ENCODE measurements at regions not wholly inside any gene's neighbourhood (a gene's known extent, or its start where the extent isn't known, plus 50 kb on each side); places are given as distances from the start of the nearest gene placed in this dataset.
A peak's percentile ranks its signal among the peaks of the same experiment; 100 is the strongest.

GRCh38 chr20:3354247-3354646 is 53.2 kb downstream of the DNAAF9 start:
- Mint-ChIP-seq H3K27me3 (no peaks in the 10 kb centered on the region), H3K4me3 (no peak overlapping the region), H3K9me3 (no peaks in the 10 kb centered on the region), H3K4me1 (no peaks in the 10 kb centered on the region), H3K27ac (no peak overlapping the region)
- ATAC-seq (no peak), DNase-seq (no peak)

GRCh38 chr20:3353646-3354045 is 53.8 kb downstream of the DNAAF9 start:
- no peak for ATAC-seq
- Mint-ChIP-seq H3K4me3 (no peak overlapping the region), H3K27ac (no peak overlapping the region), H3K9me3 (no peaks in the 10 kb centered on the region), H3K4me1 (no peaks in the 10 kb centered on the region), H3K27me3 (no peaks in the 10 kb centered on the region)
- no peak for DNase-seq

- ATAC-seq = no peak
- Mint-ChIP-seq H3K27ac (no peak overlapping the region), H3K4me3 (no peak overlapping the region), H3K4me1 (no peaks in the 10 kb centered on the region), H3K9me3 (no peaks in the 10 kb centered on the region), H3K27me3 (no peaks in the 10 kb centered on the region)
- DNase-seq = no peak
Measured at GRCh38 chr20:3352202-3352601, 55.3 kb downstream of the DNAAF9 start.

GRCh38 chr20:3350422-3350821 is 57.0 kb downstream of the DNAAF9 start:
- ATAC-seq (no peak), DNase-seq (no peak)
- no peaks in the 10 kb centered on the region for H3K4me1 Mint-ChIP-seq
- H3K27ac Mint-ChIP-seq = no peak overlapping the region
- no peaks in the 10 kb centered on the region for H3K27me3 Mint-ChIP-seq
- H3K9me3 Mint-ChIP-seq = no peaks in the 10 kb centered on the region
- no peak overlapping the region for H3K4me3 Mint-ChIP-seq

DNA sequence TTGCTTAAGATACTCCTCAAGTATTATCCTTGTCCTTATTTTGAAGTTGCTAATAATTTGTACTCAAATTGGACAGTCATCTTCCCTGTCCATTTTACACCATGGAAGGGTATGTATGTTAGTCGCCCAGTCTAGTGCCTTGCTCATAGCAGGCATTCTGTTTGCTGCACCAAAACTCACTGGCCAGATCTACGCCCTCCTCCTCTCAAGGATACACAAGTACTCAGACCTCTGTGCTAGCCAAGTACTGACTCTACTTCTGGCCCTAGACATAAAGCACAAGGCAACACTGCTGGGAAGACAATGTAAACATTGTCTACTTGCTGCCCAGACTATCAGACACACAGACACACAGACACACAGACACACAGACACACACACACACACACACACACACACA is 57.7 kb downstream of the DNAAF9 start:
- DNase-seq (no peak), ATAC-seq (no peak)
- Mint-ChIP-seq H3K4me1 (no peaks in the 10 kb centered on the region), H3K9me3 (no peaks in the 10 kb centered on the region), H3K27me3 (no peaks in the 10 kb centered on the region), H3K27ac (no peak overlapping the region), H3K4me3 (no peak overlapping the region)

GRCh38 chr20:3342766-3343165 is 64.7 kb downstream of the DNAAF9 start:
- H3K27ac Mint-ChIP-seq = no peak overlapping the region
- DNase-seq = no peak

DNA sequence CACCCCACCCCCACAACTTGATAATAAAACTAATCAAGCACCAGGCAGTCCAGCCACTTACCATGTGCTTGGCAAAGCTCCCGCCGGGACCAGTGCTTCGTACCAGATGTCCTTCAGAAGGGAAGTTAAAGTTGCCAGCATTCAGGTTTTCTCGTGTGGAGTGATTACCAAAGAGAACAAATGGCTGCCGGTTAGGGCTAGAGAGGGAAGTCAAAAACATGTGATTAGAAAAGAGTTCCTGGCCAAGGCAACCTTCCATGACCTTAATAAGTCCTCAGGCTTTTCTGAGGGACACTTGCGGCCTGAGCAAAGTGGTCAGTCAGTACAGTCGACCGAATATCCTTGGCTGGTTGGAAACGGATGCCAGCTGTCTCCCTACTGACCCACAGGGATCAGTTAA is 67.0 kb downstream of the DNAAF9 start:
- Mint-ChIP-seq H3K4me3 (no peak overlapping the region), H3K4me1 (no peaks in the 10 kb centered on the region), H3K9me3 (no peaks in the 10 kb centered on the region), H3K27ac (no peak overlapping the region), H3K27me3 (no peaks in the 10 kb centered on the region)
- ATAC-seq = no peak
- no peak for DNase-seq

More at GRCh38 chr20:3342766-3343165, 64.7 kb downstream of the DNAAF9 start:
- Mint-ChIP-seq H3K4me3 (no peak overlapping the region), H3K4me1 (no peaks in the 10 kb centered on the region), H3K27me3 (no peaks in the 10 kb centered on the region), H3K9me3 (no peaks in the 10 kb centered on the region)
- no peak for ATAC-seq

- H3K9me3 Mint-ChIP-seq = no peaks in the 10 kb centered on the region
- H3K27ac Mint-ChIP-seq = no peak overlapping the region
- no peak overlapping the region for H3K4me3 Mint-ChIP-seq
- no peaks in the 10 kb centered on the region for H3K27me3 Mint-ChIP-seq
- H3K4me1 Mint-ChIP-seq = no peaks in the 10 kb centered on the region
- no peak for DNase-seq
- no peak for ATAC-seq
Measured at GRCh38 chr20:3339571-3339970, 67.9 kb downstream of the DNAAF9 start.

DNA sequence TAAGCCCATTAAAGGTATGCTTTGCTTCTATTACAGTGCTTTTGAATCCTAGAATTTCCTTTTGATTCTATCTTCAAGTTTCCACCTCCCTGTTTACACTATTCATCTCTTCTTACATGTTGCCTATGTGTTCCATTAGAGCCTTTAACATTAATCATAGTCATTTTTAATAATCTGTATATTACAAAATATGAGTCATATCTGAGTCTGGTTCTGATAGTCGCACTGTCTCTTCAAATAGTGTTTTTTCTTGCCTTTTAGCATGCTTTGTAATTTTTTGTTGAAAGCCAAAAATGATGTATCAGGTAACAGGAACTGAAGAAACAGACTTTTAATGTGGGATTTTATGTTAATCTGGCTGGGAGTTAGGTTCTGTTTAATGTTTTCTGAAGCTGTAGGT is 68.4 kb downstream of the DNAAF9 start:
- H3K4me1 Mint-ChIP-seq = no peaks in the 10 kb centered on the region
- ATAC-seq = no peak

GRCh38 chr20:3334156-3334943 is 73.1 kb downstream of the DNAAF9 start:
- no peak for DNase-seq
- no peaks in the 10 kb centered on the region for H3K9me3 Mint-ChIP-seq
- no peak overlapping the region for H3K4me3 Mint-ChIP-seq
- no peak for ATAC-seq
- no peaks in the 10 kb centered on the region for H3K27me3 Mint-ChIP-seq
- H3K27ac Mint-ChIP-seq = no peak overlapping the region
- no peaks in the 10 kb centered on the region for H3K4me1 Mint-ChIP-seq

More for the DNA sequence above, 68.4 kb downstream of the DNAAF9 start:
- no peaks in the 10 kb centered on the region for H3K9me3 Mint-ChIP-seq
- no peaks in the 10 kb centered on the region for H3K27me3 Mint-ChIP-seq
- H3K27ac Mint-ChIP-seq = no peak overlapping the region
- DNase-seq = no peak
- no peak overlapping the region for H3K4me3 Mint-ChIP-seq

GRCh38 chr20:3330046-3330741 is 77.3 kb downstream of the DNAAF9 start:
- Mint-ChIP-seq H3K4me3 (no peak overlapping the region), H3K27me3 (no peaks in the 10 kb centered on the region), H3K9me3 (no peaks in the 10 kb centered on the region), H3K27ac (peak overlapping the region in 1 of 2 donors; percentile 73), H3K4me1 (peaks cover 17% of the 10 kb centered on the region)
- no peak for DNase-seq
- no peak for ATAC-seq

DNA sequence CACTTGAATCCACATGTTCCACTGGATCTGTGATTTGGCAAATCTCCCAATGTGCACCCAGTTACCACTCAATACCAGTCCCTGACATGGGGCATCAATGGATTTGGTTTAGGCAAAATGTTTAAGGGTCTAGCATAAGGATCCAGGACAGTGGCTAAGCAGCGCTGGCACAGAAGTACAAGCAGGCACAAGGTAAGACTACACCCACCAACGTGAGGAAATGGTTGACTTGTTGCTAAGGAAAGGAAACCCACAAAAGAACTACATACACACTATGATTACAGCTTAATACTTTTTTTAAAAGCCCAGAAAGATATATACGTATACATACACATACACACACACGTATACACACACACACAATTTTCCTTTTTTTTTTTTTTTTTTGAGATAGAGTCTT is 79.0 kb downstream of the DNAAF9 start:
- Mint-ChIP-seq H3K27me3 (no peaks in the 10 kb centered on the region), H3K9me3 (no peaks in the 10 kb centered on the region), H3K4me1 (peaks cover 20% of the 10 kb centered on the region), H3K27ac (peak overlapping the region in 1 of 2 donors; percentile 19), H3K4me3 (no peak overlapping the region)
- no peak for DNase-seq
- no peak for ATAC-seq

DNA sequence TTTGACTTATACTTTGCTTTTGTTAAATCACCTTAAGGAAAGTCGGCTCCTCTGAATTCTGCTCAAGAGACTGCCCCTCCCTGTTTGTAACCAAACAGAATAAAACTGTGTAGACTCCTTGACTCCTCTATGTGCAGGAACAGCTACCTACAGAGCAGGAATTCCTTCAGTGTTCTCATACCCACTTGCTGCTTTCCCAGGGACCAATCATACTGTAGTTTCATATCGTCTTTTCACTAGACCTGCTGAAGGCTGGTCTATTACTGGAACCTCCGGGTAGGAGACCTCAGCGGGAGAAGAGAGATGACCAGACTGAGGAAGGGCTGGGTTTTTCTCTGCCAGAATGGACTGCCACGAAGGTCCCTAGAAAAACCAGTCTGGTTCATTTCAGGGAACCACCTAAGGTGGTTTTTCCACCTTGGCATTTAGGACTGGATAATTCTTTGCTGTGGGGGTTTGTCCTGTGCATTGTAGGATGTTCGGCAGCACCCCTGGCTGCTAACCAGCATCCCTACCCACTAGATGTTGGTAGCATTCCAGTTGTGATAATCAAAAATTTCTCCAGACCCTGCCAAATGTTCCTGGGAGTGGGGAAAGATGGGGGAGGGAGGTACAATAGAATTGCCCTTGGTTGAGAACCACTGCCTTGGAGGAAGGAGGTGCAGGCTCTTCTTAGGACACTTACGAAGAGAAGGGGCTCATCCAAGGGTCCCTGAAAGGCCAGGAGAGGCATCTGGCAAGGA is 80.5 kb downstream of the DNAAF9 start:
- Mint-ChIP-seq H3K27ac (peak overlapping the region in 1 of 2 donors; percentile 88), H3K27me3 (no peaks in the 10 kb centered on the region), H3K4me1 (peaks cover 23% of the 10 kb centered on the region), H3K4me3 (no peak overlapping the region), H3K9me3 (no peaks in the 10 kb centered on the region)
- ATAC-seq (no peak), DNase-seq (no peak)

GRCh38 chr20:3325864-3326263 is 81.6 kb downstream of the DNAAF9 start:
- Mint-ChIP-seq H3K27me3 (no peaks in the 10 kb centered on the region), H3K27ac (peak overlapping the region; percentile 44 to 54), H3K9me3 (no peaks in the 10 kb centered on the region), H3K4me1 (peaks cover 23% of the 10 kb centered on the region), H3K4me3 (no peak overlapping the region)
- ATAC-seq (no peak), DNase-seq (no peak)

- ATAC-seq (no peak), DNase-seq (peak in 1 of 2 donors; percentile 13)
Measured at GRCh38 chr20:3323398-3323797, 84.1 kb downstream of the DNAAF9 start.

More at GRCh38 chr20:3323398-3323797, 84.1 kb downstream of the DNAAF9 start:
- no peak overlapping the region for H3K4me3 Mint-ChIP-seq
- H3K27ac Mint-ChIP-seq = no peak overlapping the region
- no peaks in the 10 kb centered on the region for H3K27me3 Mint-ChIP-seq
- no peaks in the 10 kb centered on the region for H3K9me3 Mint-ChIP-seq
- peaks cover 14% of the 10 kb centered on the region for H3K4me1 Mint-ChIP-seq

Data from stimulated activated naive CD8-positive, alpha-beta T cell treated with anti-CD3 and anti-CD28 coated beads, Interleukin-15, amount 100 ng/mL, for 72 hours (primary cell).